Activated B cell treated with CpG ODN at 0.5 μM for 24 hours (primary cell): ENCODE measurements at regions not wholly inside any gene's neighbourhood (a gene's known extent, or its start where the extent isn't known, plus 50 kb on each side); places are given as distances from the start of the nearest gene placed in this dataset.

Experiments used
- ATAC-seq: fragments of 200-7000 bp; cut with Tn5 transposase; one replicate; pipeline ENCODE4 v1.10.0; 2021; ENCODE audit warnings: low read depth, mild to moderate bottlenecking, moderate library complexity
- CTCF ChIA-PET: fragments of 350-600 bp; sonication (Branson Sonifier 250); formaldehyde crosslinking; loops from one replicate; lab custom pipeline; 2021; ENCODE audit warnings: antibody characterized with exemption; lab: Charles Lee
- POLR2A ChIA-PET: fragments of 350-600 bp; sonication (Branson Sonifier 250); formaldehyde crosslinking; loops from one replicate; lab custom pipeline; 2021; ENCODE audit warnings: antibody characterized with exemption; lab: Charles Lee
- DNase-seq: peaks from one replicate; pipeline ENCODE4 v3.0.0; 2022
- H3K27ac Mint-ChIP-seq: one replicate; pipeline ENCODE4 v1.8.0; 2020; ENCODE audit warnings: mixed read lengths
- H3K27me3 Mint-ChIP-seq: one replicate; pipeline ENCODE4 v1.8.0; 2021; ENCODE audit warnings: mixed read lengths
- H3K36me3 Mint-ChIP-seq: one replicate; pipeline ENCODE4 v1.8.0; 2021; ENCODE audit warnings: low read depth, mixed read lengths
- H3K4me1 Mint-ChIP-seq: one replicate; pipeline ENCODE4 v1.8.0; 2021; ENCODE audit warnings: mixed read lengths
- H3K4me3 Mint-ChIP-seq: one replicate; pipeline ENCODE4 v1.8.0; 2020; ENCODE audit warnings: mild to moderate bottlenecking, mixed read lengths
- H3K9me3 Mint-ChIP-seq: one replicate; pipeline ENCODE4 v1.8.0; 2020; ENCODE audit warnings: mixed read lengths
- intact Hi-C: fragments of 100-400 bp; cut with micrococcal nuclease; formaldehyde crosslinking; loops from one replicate; pipeline ENCODE4 v1.15.1; 2024
- TF ChIP-seq, protein P1 (sequence below): fragments of 200-600 bp; IDR thresholded peaks from one replicate; pipeline ENCODE4 v1.8.0; 2022; ENCODE audit warnings: antibody characterized with exemption, mild to moderate bottlenecking

GRCh38 chr18:75879196-75879595, 451.7 kb upstream of the SMIM21 start:
- Mint-ChIP-seq H3K4me1 (no peaks in the 10 kb centered on the region), H3K9me3 (peaks cover 6% of the 10 kb centered on the region), H3K27ac (no peak overlapping the region), H3K4me3 (no peak overlapping the region), H3K27me3 (no peaks in the 10 kb centered on the region), H3K36me3 (no peaks in the 10 kb centered on the region)
- TF ChIP-seq, protein P1, sequence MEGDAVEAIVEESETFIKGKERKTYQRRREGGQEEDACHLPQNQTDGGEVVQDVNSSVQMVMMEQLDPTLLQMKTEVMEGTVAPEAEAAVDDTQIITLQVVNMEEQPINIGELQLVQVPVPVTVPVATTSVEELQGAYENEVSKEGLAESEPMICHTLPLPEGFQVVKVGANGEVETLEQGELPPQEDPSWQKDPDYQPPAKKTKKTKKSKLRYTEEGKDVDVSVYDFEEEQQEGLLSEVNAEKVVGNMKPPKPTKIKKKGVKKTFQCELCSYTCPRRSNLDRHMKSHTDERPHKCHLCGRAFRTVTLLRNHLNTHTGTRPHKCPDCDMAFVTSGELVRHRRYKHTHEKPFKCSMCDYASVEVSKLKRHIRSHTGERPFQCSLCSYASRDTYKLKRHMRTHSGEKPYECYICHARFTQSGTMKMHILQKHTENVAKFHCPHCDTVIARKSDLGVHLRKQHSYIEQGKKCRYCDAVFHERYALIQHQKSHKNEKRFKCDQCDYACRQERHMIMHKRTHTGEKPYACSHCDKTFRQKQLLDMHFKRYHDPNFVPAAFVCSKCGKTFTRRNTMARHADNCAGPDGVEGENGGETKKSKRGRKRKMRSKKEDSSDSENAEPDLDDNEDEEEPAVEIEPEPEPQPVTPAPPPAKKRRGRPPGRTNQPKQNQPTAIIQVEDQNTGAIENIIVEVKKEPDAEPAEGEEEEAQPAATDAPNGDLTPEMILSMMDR = no peak
- ATAC-seq = no peak
- ChIA-PET POLR2A (no interaction called here), CTCF (no interaction called here)
- no peak for DNase-seq
- intact Hi-C loops = no loop called here

- Mint-ChIP-seq H3K27ac (no peak overlapping the region), H3K36me3 (no peaks in the 10 kb centered on the region)
- POLR2A ChIA-PET = no interaction called here
These were observed 448.1 kb upstream of the SMIM21 start for GRCh38 chr18:75875559-75875958.

DNA sequence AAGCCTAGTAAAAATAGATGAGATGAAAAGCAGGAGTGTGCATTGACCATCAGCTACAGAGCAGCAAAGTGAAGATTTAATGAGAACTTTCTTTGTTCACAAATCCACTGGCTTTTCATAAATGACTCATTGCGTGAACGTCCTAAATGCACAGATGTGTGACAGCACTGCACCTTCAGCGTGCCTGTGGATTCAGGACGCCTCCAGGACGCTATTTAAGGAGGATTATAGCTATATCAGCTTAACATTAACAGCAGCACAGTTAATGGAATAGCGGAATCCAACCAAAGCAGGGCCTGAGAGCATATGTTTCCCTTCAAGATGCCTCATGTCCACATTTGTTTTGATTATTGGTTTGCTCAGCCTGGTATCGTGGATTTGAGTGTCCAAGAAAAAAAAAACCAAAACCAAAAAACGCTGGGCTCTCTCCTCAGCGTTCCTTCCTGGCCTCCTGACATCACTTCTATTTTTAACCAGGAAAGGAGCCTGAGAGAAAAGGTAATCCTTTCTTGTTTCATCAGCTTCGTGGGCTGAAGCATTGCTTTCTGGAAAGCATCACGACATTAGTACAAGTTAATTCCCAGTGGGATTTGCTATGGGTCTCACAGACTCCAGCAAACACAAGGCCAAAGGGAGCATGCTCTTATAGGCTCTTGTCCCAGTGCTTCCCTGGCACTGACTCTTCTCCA, 447.0 kb upstream of the SMIM21 start:
- Mint-ChIP-seq H3K27ac (no peak overlapping the region), H3K9me3 (peaks cover 6% of the 10 kb centered on the region), H3K27me3 (no peaks in the 10 kb centered on the region), H3K4me3 (no peak overlapping the region), H3K36me3 (no peaks in the 10 kb centered on the region), H3K4me1 (no peaks in the 10 kb centered on the region)
- TF ChIP-seq, protein P1 = no peak
- no peak for ATAC-seq
- POLR2A ChIA-PET = no interaction called here
- intact Hi-C loops = no loop called here
- CTCF ChIA-PET = no interaction called here
- no peak for DNase-seq

More at GRCh38 chr18:75875559-75875958, 448.1 kb upstream of the SMIM21 start:
- no peaks in the 10 kb centered on the region for H3K4me1 Mint-ChIP-seq
- TF ChIP-seq, protein P1 = no peak
- ATAC-seq (no peak), DNase-seq (no peak)
- H3K27me3 Mint-ChIP-seq = no peaks in the 10 kb centered on the region
- no peak overlapping the region for H3K4me3 Mint-ChIP-seq
- intact Hi-C loops = no loop called here
- CTCF ChIA-PET = no interaction called here
- H3K9me3 Mint-ChIP-seq = peaks cover 6% of the 10 kb centered on the region

DNA sequence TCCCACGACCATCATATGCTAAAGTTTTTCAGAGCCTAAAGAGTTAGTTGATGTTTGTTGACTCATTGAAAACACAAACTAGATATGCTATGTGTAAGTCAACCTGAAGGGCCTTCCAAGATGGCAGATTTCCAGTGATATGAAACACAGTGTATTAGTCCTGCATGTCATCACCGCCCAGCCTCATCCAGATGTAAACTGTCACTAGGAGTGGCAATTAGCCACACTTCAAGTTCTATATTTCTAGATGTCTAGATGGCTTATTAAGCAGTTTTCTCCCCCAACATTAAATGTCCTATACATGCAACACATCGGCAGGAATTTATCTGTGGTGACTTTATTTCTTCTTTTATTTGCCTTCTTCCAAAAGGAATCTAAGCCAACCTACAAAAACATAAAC, 444.1 kb upstream of the SMIM21 start:
- Mint-ChIP-seq H3K27ac (no peak overlapping the region), H3K4me3 (no peak overlapping the region), H3K4me1 (no peaks in the 10 kb centered on the region), H3K36me3 (no peaks in the 10 kb centered on the region), H3K9me3 (no peaks in the 10 kb centered on the region), H3K27me3 (no peaks in the 10 kb centered on the region)
- ATAC-seq (no peak), DNase-seq (no peak)
- ChIA-PET CTCF (no interaction called here), POLR2A (no interaction called here)
- TF ChIP-seq, protein P1 = no peak
- intact Hi-C loops = no loop called here

GRCh38 chr18:75869162-75869561, 441.7 kb upstream of the SMIM21 start:
- CTCF ChIA-PET = no interaction called here
- H3K27me3 Mint-ChIP-seq = no peaks in the 10 kb centered on the region
- H3K9me3 Mint-ChIP-seq = no peaks in the 10 kb centered on the region
- ATAC-seq (no peak), DNase-seq (no peak)
- intact Hi-C loops = no loop called here
- H3K36me3 Mint-ChIP-seq = no peaks in the 10 kb centered on the region
- TF ChIP-seq, protein P1 = no peak
- POLR2A ChIA-PET = no interaction called here
- H3K4me3 Mint-ChIP-seq = no peak overlapping the region
- H3K4me1 Mint-ChIP-seq = no peaks in the 10 kb centered on the region
- no peak overlapping the region for H3K27ac Mint-ChIP-seq
